ENCODE measurements at regions not wholly inside any gene's neighbourhood (a gene's known extent, or its start where the extent isn't known, plus 50 kb on each side); places are given as distances from the start of the nearest gene placed in this dataset.

DNA sequence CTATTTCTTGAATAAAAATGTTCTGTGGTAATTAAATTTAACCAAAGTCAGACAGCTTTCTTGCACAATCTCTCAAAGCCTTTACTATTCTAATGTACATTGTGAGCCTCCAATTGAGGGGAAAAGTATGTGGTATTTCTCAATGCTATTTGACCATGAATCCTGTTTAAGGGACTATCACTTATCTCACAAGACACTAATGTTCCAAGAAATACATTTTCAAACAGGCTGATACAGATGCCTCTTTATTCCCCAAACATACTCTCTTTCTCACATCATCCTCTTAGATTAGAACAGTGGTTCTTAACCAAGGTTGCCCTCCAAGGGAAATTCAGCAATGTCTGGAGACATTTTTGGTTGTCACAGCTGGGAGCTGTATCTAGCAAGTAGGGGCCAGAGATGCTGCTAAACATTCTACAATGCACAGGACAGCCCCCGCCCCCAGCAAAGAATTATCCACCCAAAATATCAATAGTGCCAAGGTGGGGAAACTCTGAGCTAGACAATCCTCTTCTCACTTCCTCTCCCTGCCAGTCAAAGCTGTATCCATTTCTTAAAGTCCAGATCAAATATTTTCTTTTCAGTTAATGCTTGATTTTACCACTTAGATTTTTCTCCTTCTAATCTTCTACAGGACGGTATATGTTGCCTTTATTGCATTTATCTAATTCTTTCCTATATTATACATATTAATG, 129.2 kb upstream of the TRIM2 start:
- TF ChIP-seq POLR2A (IDR thresholded peaks at IDR 0.05) = no peak
- no peak for TF ChIP-seq POLR2AphosphoS5 (IDR thresholded peaks at IDR 0.05)
- TF ChIP-seq CTCF (IDR thresholded peaks at IDR 0.05) = no peak
- TF ChIP-seq EP300 (IDR thresholded peaks at IDR 0.05) = no peak
